CD4-positive, alpha-beta memory T cell (primary cell): ENCODE measurements at regions not wholly inside any gene's neighbourhood (a gene's known extent, or its start where the extent isn't known, plus 50 kb on each side); places are given as distances from the start of the nearest gene placed in this dataset.

Experiments used
- CTCF ChIA-PET: fragments of 350-600 bp; sonication (Branson Sonifier 250); formaldehyde crosslinking; loops from one replicate; lab custom pipeline; 2021; ENCODE audit warnings: inconsistent platforms; ENCODE audit not compliant: partially characterized antibody; lab: Charles Lee
- POLR2A ChIA-PET: fragments of 350-600 bp; sonication (Branson Sonifier 250); formaldehyde crosslinking; loops from one replicate; lab custom pipeline; 2021; ENCODE audit not compliant: partially characterized antibody; lab: Charles Lee
- DNase-seq, 5 donors: peaks; one replicate each; pipeline versions ENCODE4 v3.0.0 to v3.0.0-alpha.2; 2020 to 2022; ENCODE audit warnings: mixed read lengths in 1 of 5
- H3K27ac ChIP-seq: one replicate; pipeline ENCODE4 v1.7.0; 2013; ENCODE audit warnings: low read depth, low read length
- H3K27me3 ChIP-seq: 2 replicates; pipeline ENCODE4 v1.7.0; 2013; ENCODE audit warnings: mild to moderate bottlenecking, low read length, moderate library complexity; ENCODE audit not compliant: insufficient read depth
- H3K36me3 ChIP-seq: 2 replicates; pipeline ENCODE4 v1.7.0; 2013; ENCODE audit warnings: mild to moderate bottlenecking, low read length, moderate library complexity; ENCODE audit not compliant: insufficient read depth
- H3K4me1 ChIP-seq: 2 replicates; pipeline ENCODE4 v1.7.0; 2013; ENCODE audit warnings: mild to moderate bottlenecking, low read length, moderate library complexity; ENCODE audit not compliant: insufficient read depth
- H3K4me3 ChIP-seq, 2 donors: one replicate each; pipeline ENCODE4 v1.7.0; 2013; ENCODE audit warnings: low read length in 2 of 2, mild to moderate bottlenecking in 1 of 2
- H3K9me3 ChIP-seq, 2 donors: one replicate each; pipeline ENCODE4 v1.7.0; 2013; ENCODE audit warnings: low read length in 2 of 2, control low read depth in 1 of 2; ENCODE audit not compliant: control insufficient read depth in 1 of 2
- H3K27ac Mint-ChIP-seq, 7 donors: one replicate each; pipeline ENCODE4 v1.8.0; 2020 to 2021; ENCODE audit warnings: mixed read lengths in 7 of 7, mild to moderate bottlenecking in 6 of 7, inconsistent platforms in 3 of 7, moderate library complexity in 3 of 7
- H3K27me3 Mint-ChIP-seq, 2 donors: one replicate each; pipeline ENCODE4 v1.8.0; 2020 to 2021; ENCODE audit warnings: mixed read lengths in 2 of 2
- H3K36me3 Mint-ChIP-seq, 2 donors: one replicate each; pipeline ENCODE4 v1.8.0; 2020 to 2021; ENCODE audit warnings: mixed read lengths in 2 of 2, inconsistent platforms in 1 of 2, mild to moderate bottlenecking in 1 of 2
- H3K4me1 Mint-ChIP-seq, 4 donors: one replicate each; pipeline ENCODE4 v1.8.0; 2020 to 2021; ENCODE audit warnings: mixed read lengths in 4 of 4, mild to moderate bottlenecking in 1 of 4
- H3K4me3 Mint-ChIP-seq, 8 donors: one replicate each; pipeline ENCODE4 v1.8.0; 2020 to 2021; ENCODE audit warnings: mixed read lengths in 8 of 8, mild to moderate bottlenecking in 7 of 8, moderate library complexity in 6 of 8, inconsistent platforms in 3 of 8
- H3K9me3 Mint-ChIP-seq, 8 donors: one replicate each; pipeline ENCODE4 v1.8.0; 2020 to 2021; ENCODE audit warnings: mixed read lengths in 8 of 8, mild to moderate bottlenecking in 5 of 8, inconsistent platforms in 3 of 8, moderate library complexity in 1 of 8
- intact Hi-C: fragments of 100-400 bp; cut with micrococcal nuclease; formaldehyde crosslinking; loops from one replicate; pipeline ENCODE4 v1.15.1; 2023

GRCh38 chr2:120526047-120526562 lies 180.2 kb downstream of the INHBB start:
- Histone ChIP-seq H3K4me3 (no peak overlapping the region), H3K27me3 (no peaks in the 10 kb centered on the region), H3K36me3 (no peaks in the 10 kb centered on the region), H3K4me1 (no peaks in the 10 kb centered on the region), H3K9me3 (no peaks in the 10 kb centered on the region), H3K27ac (no peak overlapping the region)
- ChIA-PET POLR2A (no interaction called here), CTCF (no interaction called here)
- Mint-ChIP-seq H3K36me3 (no peaks in the 10 kb centered on the region), H3K9me3 (peaks cover 0 to 4% (median 0%) of the 10 kb centered on the region in 8 donors), H3K27me3 (peaks cover 5 to 17% of the 10 kb centered on the region in 2 donors), H3K27ac (no peak overlapping the region), H3K4me1 (no peaks in the 10 kb centered on the region), H3K4me3 (no peak overlapping the region)
- no peak for DNase-seq
- intact Hi-C loops = no loop called here

GRCh38 chr2:120526997-120527945 lies 181.3 kb downstream of the INHBB start:
- DNase-seq = no peak
- intact Hi-C loops = no loop called here
- Histone ChIP-seq H3K9me3 (no peaks in the 10 kb centered on the region), H3K4me1 (no peaks in the 10 kb centered on the region), H3K27ac (no peak overlapping the region), H3K4me3 (no peak overlapping the region), H3K27me3 (no peaks in the 10 kb centered on the region), H3K36me3 (no peaks in the 10 kb centered on the region)
- Mint-ChIP-seq H3K27me3 (peaks cover 3 to 8% of the 10 kb centered on the region in 2 donors), H3K36me3 (no peaks in the 10 kb centered on the region), H3K9me3 (no peaks in the 10 kb centered on the region), H3K4me3 (no peak overlapping the region), H3K27ac (no peak overlapping the region), H3K4me1 (no peaks in the 10 kb centered on the region)
- ChIA-PET POLR2A (no interaction called here), CTCF (no interaction called here)

GRCh38 chr2:120528051-120528692 lies 182.2 kb downstream of the INHBB start:
- DNase-seq = no peak
- no peaks in the 10 kb centered on the region for H3K36me3 ChIP-seq
- peaks cover 3 to 8% of the 10 kb centered on the region in 2 donors for H3K27me3 Mint-ChIP-seq
- H3K9me3 ChIP-seq = no peaks in the 10 kb centered on the region
- H3K36me3 Mint-ChIP-seq = no peaks in the 10 kb centered on the region
- ChIA-PET POLR2A (no interaction called here), CTCF (no interaction called here)
- intact Hi-C loops = no loop called here
- no peaks in the 10 kb centered on the region for H3K27me3 ChIP-seq
- no peaks in the 10 kb centered on the region for H3K9me3 Mint-ChIP-seq
- H3K4me1 Mint-ChIP-seq = no peaks in the 10 kb centered on the region
- no peak overlapping the region for H3K4me3 Mint-ChIP-seq
- no peak overlapping the region for H3K27ac ChIP-seq
- peak overlapping the region in 1 of 7 donors; percentile 65 for H3K27ac Mint-ChIP-seq
- H3K4me3 ChIP-seq = no peak overlapping the region
- no peaks in the 10 kb centered on the region for H3K4me1 ChIP-seq

GRCh38 chr2:120528693-120529076 lies 182.7 kb downstream of the INHBB start:
- Histone ChIP-seq H3K36me3 (no peaks in the 10 kb centered on the region), H3K4me1 (no peaks in the 10 kb centered on the region), H3K9me3 (no peaks in the 10 kb centered on the region), H3K4me3 (no peak overlapping the region), H3K27me3 (no peaks in the 10 kb centered on the region), H3K27ac (no peak overlapping the region)
- ChIA-PET POLR2A (no interaction called here), CTCF (no interaction called here)
- Mint-ChIP-seq H3K36me3 (no peaks in the 10 kb centered on the region), H3K4me3 (no peak overlapping the region), H3K9me3 (no peaks in the 10 kb centered on the region), H3K27me3 (peaks cover 1 to 6% of the 10 kb centered on the region in 2 donors), H3K4me1 (no peaks in the 10 kb centered on the region), H3K27ac (no peak overlapping the region)
- no peak for DNase-seq
- intact Hi-C loops = no loop called here

- Histone ChIP-seq H3K4me3 (no peak overlapping the region), H3K27me3 (no peaks in the 10 kb centered on the region), H3K27ac (no peak overlapping the region), H3K9me3 (no peaks in the 10 kb centered on the region), H3K4me1 (no peaks in the 10 kb centered on the region), H3K36me3 (no peaks in the 10 kb centered on the region)
- Mint-ChIP-seq H3K27ac (no peak overlapping the region), H3K27me3 (peaks cover 1 to 6% of the 10 kb centered on the region in 2 donors), H3K4me3 (no peak overlapping the region), H3K9me3 (peaks cover 0 to 2% (median 0%) of the 10 kb centered on the region in 8 donors), H3K4me1 (no peaks in the 10 kb centered on the region), H3K36me3 (no peaks in the 10 kb centered on the region)
- DNase-seq = no peak
- intact Hi-C loops = no loop called here
- ChIA-PET POLR2A (no interaction called here), CTCF (no interaction called here)
Observed at GRCh38 chr2:120530781-120531180, 184.8 kb downstream of the INHBB start.

- POLR2A ChIA-PET = no interaction called here
- intact Hi-C loops = no loop called here
- Mint-ChIP-seq H3K27ac (no peak overlapping the region), H3K9me3 (peaks cover 0 to 2% (median 0%) of the 10 kb centered on the region in 8 donors), H3K27me3 (peaks cover 0 to 6% of the 10 kb centered on the region in 2 donors), H3K4me3 (no peak overlapping the region), H3K4me1 (no peaks in the 10 kb centered on the region), H3K36me3 (no peaks in the 10 kb centered on the region)
- Histone ChIP-seq H3K4me1 (no peaks in the 10 kb centered on the region), H3K36me3 (no peaks in the 10 kb centered on the region), H3K27ac (no peak overlapping the region), H3K9me3 (no peaks in the 10 kb centered on the region), H3K27me3 (no peaks in the 10 kb centered on the region), H3K4me3 (no peak overlapping the region)
- no peak for DNase-seq
- CTCF ChIA-PET = no interaction called here
Observed at GRCh38 chr2:120531365-120531764, 185.4 kb downstream of the INHBB start.

- Mint-ChIP-seq H3K27ac (no peak overlapping the region), H3K9me3 (peaks cover 0 to 2% (median 0%) of the 10 kb centered on the region in 8 donors), H3K27me3 (peaks cover 0 to 6% of the 10 kb centered on the region in 2 donors), H3K36me3 (no peaks in the 10 kb centered on the region), H3K4me3 (no peak overlapping the region), H3K4me1 (no peaks in the 10 kb centered on the region)
- ChIA-PET CTCF (no interaction called here), POLR2A (no interaction called here)
- Histone ChIP-seq H3K27me3 (no peaks in the 10 kb centered on the region), H3K4me1 (no peaks in the 10 kb centered on the region), H3K4me3 (no peak overlapping the region), H3K27ac (no peak overlapping the region), H3K36me3 (no peaks in the 10 kb centered on the region), H3K9me3 (no peaks in the 10 kb centered on the region)
- DNase-seq = no peak
- intact Hi-C loops = no loop called here
Observed at GRCh38 chr2:120531863-120532600, 186.1 kb downstream of the INHBB start.
